HG03521 (cell line): ENCODE measurements at regions not wholly inside any gene's neighbourhood (a gene's known extent, or its start where the extent isn't known, plus 50 kb on each side); places are given as distances from the start of the nearest gene placed in this dataset.
"Not testable (repeated sequence)": the region's sequence is repeated elsewhere in the genome, so short reads cannot be mapped to it uniquely, and the experiment has no call there.

ENCODE experiments used
- ATAC-seq: cut with Tn5 transposase; IDR thresholded peaks from one replicate; pipeline ENCODE4 v1.9.1; 2021; ENCODE audit warnings: mild to moderate bottlenecking, moderate library complexity; ENCODE audit not compliant: unreplicated experiment

GRCh38 chr19:28609091-28609755, 603.7 kb downstream of the UQCRFS1 start:
- no peak for ATAC-seq

GRCh38 chr19:28608292-28608691, 604.7 kb downstream of the UQCRFS1 start:
- ATAC-seq = no peak

- no peak for ATAC-seq
These were observed 605.8 kb downstream of the UQCRFS1 start for GRCh38 chr19:28607066-28607583.

DNA sequence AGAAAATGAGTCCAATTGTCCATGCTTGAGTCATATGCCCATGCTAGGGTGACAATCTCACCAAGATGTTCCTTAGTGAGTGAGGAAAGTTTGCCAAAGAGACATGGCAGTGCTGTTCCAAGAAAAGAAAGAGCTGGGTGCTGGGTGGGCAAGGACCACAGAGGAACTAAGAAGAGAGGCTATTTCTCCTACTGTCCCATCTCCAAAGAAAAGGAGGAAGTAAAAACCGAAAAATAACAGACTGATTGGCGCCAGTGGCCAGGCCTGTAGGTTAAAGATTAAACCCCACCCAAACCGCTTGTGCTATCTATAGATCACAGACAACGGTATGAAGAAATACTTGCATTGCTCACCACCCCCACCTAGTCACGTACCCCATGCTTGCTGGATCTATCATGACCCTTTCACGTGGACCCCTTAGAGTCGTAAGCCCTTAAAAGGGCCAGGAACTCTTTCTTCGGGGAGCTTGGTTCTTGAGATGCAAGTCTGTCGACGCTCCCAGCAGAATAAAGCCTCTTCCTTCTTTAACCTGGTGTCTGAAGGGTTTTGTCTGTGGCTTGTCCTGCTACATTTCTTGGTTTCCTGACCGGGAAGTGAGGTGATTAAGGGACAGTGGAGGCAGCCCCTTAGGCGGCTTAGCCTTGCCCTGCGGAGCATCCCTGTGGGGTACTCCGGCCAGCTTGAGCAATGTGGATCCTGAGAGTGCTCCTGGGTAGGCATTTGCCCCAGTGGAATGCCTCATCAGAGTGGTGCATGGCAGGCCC, 606.5 kb downstream of the UQCRFS1 start:
- ATAC-seq = no peak

DNA sequence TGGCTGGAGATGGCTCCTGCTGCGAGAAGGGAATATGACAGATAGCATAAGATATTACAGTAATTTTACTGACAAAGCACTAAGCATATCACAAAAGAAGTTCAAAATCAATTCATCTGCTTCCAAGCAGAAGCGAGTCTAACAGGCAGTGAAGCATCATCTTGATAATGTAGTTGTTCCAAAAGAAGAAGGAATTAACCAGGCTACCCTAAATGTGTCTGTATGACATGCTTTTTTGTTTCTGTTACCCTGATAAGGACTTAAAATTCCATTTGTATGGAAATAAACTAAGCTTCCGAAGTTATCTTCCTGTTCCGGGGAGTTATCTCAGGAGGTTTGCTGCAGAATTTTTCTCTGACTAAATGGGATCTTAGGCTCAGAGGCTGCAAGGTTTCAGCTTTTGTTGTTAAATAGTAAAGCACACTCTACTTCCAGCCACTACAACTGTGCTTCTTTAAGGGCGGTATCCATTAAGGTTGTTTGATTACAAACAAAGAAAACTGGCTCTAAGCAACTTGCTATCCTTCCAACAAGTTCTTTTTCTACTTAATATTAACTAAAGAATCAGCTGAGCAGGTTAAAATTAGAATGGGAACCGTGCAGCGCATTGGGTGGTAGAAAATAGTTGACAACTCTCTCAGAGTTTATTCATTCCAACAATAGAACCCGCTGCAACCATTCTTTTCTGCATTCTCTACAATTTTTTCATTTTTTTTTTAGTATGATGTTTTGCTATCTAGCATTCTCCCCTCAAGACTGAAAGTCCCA, 607.3 kb downstream of the UQCRFS1 start:
- no peak for ATAC-seq

GRCh38 chr19:28603453-28603852, 609.5 kb downstream of the UQCRFS1 start:
- ATAC-seq = no peak

DNA sequence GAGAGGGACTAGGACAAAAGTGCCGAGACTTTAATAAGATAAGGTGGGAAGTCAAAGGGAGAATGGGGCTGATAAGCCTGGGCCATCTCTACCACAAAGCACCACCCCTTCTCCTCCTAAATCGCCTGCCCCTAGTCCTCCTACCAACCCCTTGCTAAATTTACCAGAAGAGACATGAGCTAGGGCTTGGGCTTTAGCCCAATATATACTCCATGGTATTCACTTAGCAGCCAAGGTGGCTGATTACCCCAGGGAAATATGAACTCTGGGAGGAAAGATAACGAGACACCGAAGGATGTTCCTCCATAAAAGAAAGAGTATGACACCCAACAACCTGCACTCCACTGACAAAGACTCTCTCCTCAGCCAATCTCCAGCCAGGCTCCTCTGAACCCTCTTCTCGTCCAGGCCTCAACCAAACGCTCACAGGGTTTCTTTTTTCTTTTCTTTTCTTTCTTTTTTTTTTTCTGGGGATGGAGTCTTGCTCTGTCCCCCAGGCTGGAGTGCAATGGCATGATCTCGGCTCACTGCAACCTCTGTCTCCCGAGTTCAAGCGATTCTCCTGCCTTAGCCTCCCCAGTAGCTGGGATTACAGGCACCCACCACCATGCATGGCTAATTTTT, 610.2 kb downstream of the UQCRFS1 start:
- no peak for ATAC-seq

DNA sequence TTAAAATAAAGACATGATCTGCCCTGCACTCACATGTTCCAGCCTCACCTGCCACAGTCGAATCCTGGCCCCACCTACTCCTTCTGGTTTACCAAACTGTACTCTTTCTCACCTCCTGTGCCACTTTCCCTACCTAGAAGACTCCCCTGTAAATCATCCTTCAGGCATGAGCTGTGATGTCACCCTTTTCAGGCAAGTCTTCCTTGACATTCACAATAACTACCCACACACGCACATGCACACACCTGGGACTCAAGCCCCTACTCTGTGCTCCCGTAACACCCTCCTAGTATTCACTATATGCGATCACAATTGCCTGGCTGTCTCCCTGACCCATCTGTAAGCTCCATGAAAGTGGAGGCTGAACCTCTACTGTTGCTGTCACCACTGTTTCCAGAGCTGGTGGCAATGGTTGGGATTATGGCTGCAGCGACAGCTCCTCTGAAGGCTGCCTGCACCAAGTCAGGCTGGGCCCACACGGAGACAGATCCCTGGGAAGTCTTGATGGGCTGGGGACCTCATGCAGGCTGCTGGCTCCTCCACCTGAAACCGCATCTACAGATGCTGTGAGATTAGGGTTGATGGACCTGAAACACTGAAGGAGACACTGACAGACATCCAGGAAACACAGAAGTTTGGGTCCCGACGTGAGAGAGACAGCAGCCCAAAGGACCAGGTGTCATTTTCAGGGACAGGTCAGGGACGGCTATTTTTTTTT, 611.1 kb downstream of the UQCRFS1 start:
- no peak for ATAC-seq

GRCh38 chr19:28598861-28599260, 614.1 kb downstream of the UQCRFS1 start:
- no peak for ATAC-seq

DNA sequence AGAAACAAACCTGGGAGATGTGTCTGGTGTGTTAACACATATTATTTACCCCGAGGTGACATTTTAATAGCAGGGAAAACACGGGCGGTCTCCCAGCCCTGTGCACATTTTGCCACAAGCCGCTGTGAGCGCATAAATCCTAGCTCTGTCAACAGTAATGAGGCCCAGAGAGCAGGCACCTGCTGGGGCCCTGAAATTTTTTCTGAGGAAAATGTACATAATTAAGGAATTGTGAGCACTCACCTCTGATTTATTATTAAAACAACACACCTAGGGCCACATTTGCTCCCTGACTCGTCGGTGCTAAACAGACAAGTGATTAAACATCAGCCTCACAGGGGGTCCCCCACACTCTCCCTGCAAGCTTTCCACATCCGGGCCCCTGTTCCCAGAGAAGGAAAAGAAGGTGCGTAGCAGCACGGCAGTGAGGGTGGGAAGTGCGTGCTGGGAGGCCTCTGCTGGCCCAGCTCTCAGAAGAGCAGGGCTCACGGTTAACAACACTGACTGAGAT, 616.3 kb downstream of the UQCRFS1 start:
- ATAC-seq = no peak

DNA sequence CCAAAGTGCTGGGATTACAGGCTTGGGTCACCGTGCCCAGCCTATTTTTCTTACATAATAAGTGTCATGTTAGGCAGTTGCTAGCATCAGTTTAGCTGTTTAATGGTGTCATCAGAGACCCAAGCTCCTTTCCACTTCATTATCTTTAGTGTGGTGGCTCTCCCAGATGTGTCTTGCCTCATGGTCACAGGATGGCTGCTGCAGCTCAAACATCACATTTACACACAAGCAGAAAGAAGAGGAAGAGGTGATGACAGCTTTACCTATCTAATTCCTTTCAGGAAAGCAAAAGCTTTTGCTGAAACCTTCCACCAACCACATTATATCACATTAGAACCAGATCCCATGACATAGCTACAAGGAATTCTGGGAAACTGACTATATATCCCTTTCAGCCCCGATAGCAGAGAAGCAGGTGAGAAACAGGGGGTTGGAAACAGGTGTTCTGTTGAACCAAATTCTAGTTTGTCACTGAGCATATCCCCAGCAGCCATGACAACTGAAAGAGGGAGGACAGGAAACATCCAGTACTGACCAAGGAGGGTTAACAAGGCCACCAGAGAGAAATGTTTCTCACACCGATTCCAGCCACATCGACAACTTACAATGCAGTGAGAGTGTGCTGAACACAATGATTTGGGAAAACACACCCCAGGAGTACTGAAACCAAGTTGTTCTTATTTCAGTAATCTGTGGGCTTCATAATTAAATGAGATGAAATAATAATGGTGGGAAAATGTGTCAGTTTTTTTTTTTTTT, 617.0 kb downstream of the UQCRFS1 start:
- no peak for ATAC-seq

DNA sequence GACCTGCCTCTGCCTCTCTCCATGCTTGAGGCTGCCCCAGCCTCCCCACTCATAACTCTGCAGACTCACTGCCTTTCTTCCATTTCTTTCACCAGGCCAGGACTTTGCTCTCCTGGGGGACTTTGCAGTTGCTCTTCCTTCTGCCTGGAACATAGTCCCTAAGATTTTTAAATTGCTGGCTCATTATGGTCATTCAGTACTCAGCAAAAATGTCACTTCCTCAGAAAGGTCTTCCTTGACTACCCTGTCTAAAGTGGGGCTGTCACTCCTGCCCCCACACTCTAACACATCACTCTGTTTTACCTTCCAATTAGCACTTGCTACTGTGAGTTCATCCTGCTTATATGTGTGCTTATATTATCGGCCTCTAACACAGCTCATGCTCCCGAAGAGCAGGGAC, 618.2 kb downstream of the UQCRFS1 start:
- ATAC-seq = no peak

- ATAC-seq = not testable (repeated sequence)
These were observed 623.0 kb downstream of the UQCRFS1 start for GRCh38 chr19:28589991-28590411.

GRCh38 chr19:28586474-28586873, 626.5 kb downstream of the UQCRFS1 start:
- no peak for ATAC-seq

DNA sequence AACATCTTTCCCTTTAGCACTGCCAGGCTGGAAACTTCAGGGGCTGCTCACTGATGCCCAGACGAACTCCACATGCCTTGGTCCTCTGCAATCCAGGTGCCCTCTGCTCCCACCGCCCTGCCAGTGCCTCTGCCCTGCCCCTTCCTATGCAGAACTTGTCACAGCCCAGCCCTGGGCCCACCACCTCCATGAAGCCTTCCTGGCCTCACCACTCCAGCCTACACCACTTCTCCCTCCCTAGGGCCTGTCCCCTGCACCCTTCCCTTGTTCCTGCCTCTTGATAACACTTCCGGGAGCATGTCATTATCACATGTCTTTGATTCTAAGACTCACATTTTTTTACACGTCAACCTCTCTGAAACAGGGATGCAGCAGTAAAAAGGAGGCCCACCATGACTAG, 627.2 kb downstream of the UQCRFS1 start:
- no peak for ATAC-seq

- ATAC-seq = no peak
These were observed 629.2 kb downstream of the UQCRFS1 start for GRCh38 chr19:28583713-28584112.

DNA sequence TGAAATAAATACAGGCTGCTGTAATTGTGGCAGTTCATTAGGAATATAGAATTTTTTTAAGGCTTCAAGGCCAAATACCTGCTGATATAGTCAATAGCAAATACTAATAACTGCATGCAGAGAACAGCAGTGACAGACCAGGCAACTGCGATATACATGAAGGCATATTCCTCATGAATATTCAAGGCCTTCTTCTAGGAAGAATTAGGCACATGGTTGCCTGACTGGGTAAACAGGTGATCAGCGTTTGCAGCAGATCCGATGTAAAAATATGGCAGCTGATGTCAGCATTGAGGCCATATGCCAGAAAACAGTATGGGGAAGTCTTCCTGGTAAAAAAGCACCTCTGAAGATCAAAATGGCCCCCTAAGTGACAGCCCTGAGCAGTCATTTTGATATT, 629.7 kb downstream of the UQCRFS1 start:
- ATAC-seq = no peak

DNA sequence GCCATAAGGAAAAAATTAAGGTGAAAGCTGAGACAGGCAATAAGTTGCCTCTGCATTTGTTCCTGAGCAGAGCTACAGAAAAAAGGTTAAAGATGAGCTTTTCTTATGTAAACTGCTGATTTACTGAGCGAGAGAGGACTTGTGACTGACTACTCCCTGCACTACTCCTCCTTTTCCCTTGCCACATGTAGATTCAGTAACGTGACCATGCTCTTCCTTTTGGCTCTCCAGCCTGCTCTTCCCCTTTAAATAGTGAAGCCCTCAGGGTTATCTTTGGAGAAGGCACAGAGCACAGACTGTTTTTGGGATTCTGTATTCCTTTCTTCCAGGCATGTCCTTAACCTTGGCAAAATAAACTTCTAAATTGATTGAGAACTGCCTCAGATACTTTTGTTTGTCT, 630.2 kb downstream of the UQCRFS1 start:
- no peak for ATAC-seq

DNA sequence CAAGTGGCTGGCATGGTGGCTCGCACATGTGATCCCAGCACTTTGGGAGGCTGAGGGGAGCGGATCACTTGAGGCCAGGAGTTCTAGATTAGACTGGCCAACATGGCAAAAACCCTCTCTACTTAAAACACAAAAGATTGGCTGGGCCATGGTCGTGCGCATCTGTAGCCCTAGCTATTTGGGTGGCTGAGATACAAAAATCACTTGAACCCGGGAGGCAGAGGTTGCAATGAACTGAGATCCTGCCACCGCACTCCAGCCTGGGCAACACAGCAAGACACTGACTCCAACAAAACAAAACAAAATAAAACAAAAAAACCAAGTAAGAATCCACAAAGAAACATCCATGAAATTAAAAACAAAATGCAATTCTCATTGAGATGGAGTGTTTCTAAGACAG, 630.6 kb downstream of the UQCRFS1 start:
- no peak for ATAC-seq

- no peak for ATAC-seq
These were observed 631.5 kb downstream of the UQCRFS1 start for GRCh38 chr19:28581468-28581770.
